ENCODE measurements at regions not wholly inside any gene's neighbourhood (a gene's known extent, or its start where the extent isn't known, plus 50 kb on each side); places are given as distances from the start of the nearest gene placed in this dataset.

- DNase-seq (ENCODE audit: low read depth), result no peak
- no peak for TF ChIP-seq CTCF (IDR thresholded peaks at IDR 0.05; ENCODE audit: insufficient read depth, low read length)
- no peak overlapping the region for H3K4me3 ChIP-seq (ENCODE audit: low read depth, low read length)
Measured at GRCh38 chr12:89264837-89265236, 87.5 kb downstream of the DUSP6 start.

GRCh38 chr12:89263900-89264299, 88.4 kb downstream of the DUSP6 start:
- no peak overlapping the region for H3K4me3 ChIP-seq (ENCODE audit: low read depth, low read length)
- no peak for DNase-seq (ENCODE audit: low read depth)
- TF ChIP-seq CTCF (IDR thresholded peaks at IDR 0.05; ENCODE audit: insufficient read depth, low read length), result no peak

GRCh38 chr12:89262855-89263552, 89.3 kb downstream of the DUSP6 start:
- DNase-seq (ENCODE audit: low read depth), result no peak
- H3K4me3 ChIP-seq (ENCODE audit: low read depth, low read length), result no peak overlapping the region
- no peak for TF ChIP-seq CTCF (IDR thresholded peaks at IDR 0.05; ENCODE audit: insufficient read depth, low read length)

- no peak overlapping the region for H3K4me3 ChIP-seq (ENCODE audit: low read depth, low read length)
- no peak for DNase-seq (ENCODE audit: low read depth)
- no peak for TF ChIP-seq CTCF (IDR thresholded peaks at IDR 0.05; ENCODE audit: insufficient read depth, low read length)
Measured at GRCh38 chr12:89261982-89262381, 90.3 kb downstream of the DUSP6 start.

- DNase-seq (ENCODE audit: low read depth), result peak; percentile 8
- H3K4me3 ChIP-seq (ENCODE audit: low read depth, low read length), result no peak overlapping the region
- no peak for TF ChIP-seq CTCF (IDR thresholded peaks at IDR 0.05; ENCODE audit: insufficient read depth, low read length)
Measured at GRCh38 chr12:89260841-89261637, 91.3 kb downstream of the DUSP6 start.

- DNase-seq (ENCODE audit: low read depth), result peak; percentile 59
- TF ChIP-seq CTCF (IDR thresholded peaks at IDR 0.05; ENCODE audit: insufficient read depth, low read length), result no peak
- no peak overlapping the region for H3K4me3 ChIP-seq (ENCODE audit: low read depth, low read length)
Measured at GRCh38 chr12:89259821-89260220, 92.5 kb downstream of the DUSP6 start.
